Gastroesophageal sphincter (tissue), 3 donors: ENCODE measurements at regions not wholly inside any gene's neighbourhood (a gene's known extent, or its start where the extent isn't known, plus 50 kb on each side); places are given as distances from the start of the nearest gene placed in this dataset.

Experiments
- POLR2A ChIP-seq, 2 donors: fragments of 450-650 bp; IDR thresholded peaks; one replicate each; pipeline ENCODE4 v1.6.1; 2017; ENCODE audit warnings: antibody characterized with exemption in 2 of 2, mild to moderate bottlenecking in 2 of 2, moderate library complexity in 1 of 2
- POLR2AphosphoS5 ChIP-seq: sonication (generic); formaldehyde crosslinking; IDR thresholded peaks from one replicate; pipeline ENCODE4 v1.6.1; 2017; ENCODE audit warnings: antibody characterized with exemption
- TF ChIP-seq, protein P1 (sequence below), 4 experiments: fragments of 200-600 bp in 2 of 4; fragments of 450-650 bp in 2 of 4; sonication (generic) in 1 of 4; IDR thresholded peaks; one replicate each; pipeline ENCODE4 v1.5.1; 2017 to 2019; ENCODE audit warnings: antibody characterized with exemption in 4 of 4, mild to moderate bottlenecking in 2 of 4, moderate library complexity in 2 of 4

DNA sequence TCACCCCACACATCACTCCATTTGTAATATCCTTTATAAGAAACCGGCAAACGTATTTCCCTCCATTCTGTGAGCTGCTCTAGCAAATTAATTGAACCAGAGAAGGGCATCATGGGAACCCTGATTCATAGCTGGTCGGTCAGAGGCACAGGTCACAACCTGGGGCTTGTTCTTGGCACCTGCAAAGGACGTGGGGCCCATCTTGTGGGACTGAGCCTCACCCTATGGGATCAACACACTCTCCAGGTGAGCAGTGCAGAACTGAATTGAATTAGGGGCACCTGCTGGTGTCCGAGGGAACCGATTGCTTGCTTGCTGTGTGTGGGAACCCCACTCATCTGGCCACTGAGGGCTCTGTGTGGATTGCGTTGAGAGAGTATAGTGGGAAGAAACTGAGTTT is 145.3 kb downstream of the CTTN start:
- TF ChIP-seq, protein P1, sequence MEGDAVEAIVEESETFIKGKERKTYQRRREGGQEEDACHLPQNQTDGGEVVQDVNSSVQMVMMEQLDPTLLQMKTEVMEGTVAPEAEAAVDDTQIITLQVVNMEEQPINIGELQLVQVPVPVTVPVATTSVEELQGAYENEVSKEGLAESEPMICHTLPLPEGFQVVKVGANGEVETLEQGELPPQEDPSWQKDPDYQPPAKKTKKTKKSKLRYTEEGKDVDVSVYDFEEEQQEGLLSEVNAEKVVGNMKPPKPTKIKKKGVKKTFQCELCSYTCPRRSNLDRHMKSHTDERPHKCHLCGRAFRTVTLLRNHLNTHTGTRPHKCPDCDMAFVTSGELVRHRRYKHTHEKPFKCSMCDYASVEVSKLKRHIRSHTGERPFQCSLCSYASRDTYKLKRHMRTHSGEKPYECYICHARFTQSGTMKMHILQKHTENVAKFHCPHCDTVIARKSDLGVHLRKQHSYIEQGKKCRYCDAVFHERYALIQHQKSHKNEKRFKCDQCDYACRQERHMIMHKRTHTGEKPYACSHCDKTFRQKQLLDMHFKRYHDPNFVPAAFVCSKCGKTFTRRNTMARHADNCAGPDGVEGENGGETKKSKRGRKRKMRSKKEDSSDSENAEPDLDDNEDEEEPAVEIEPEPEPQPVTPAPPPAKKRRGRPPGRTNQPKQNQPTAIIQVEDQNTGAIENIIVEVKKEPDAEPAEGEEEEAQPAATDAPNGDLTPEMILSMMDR (IDR thresholded peaks at IDR 0.05), result no peak
- TF ChIP-seq POLR2A (IDR thresholded peaks at IDR 0.05) (no peak), POLR2AphosphoS5 (no peak)
